ENCODE measurements at regions not wholly inside any gene's neighbourhood (a gene's known extent, or its start where the extent isn't known, plus 50 kb on each side); places are given as distances from the start of the nearest gene placed in this dataset.
A peak's percentile ranks its signal among the peaks of the same experiment; 100 is the strongest.

GRCh38 chr3:161848376-161848775, 351.8 kb downstream of the OTOL1 start:
- H3K4me1 Mint-ChIP-seq (ENCODE audit: low read depth): no peaks in the 10 kb centered on the region
- no peak for DNase-seq
- no peaks in the 10 kb centered on the region for H3K9me3 Mint-ChIP-seq
- intact Hi-C loops (cut with micrococcal nuclease): no loop called here
- H3K27ac Mint-ChIP-seq: no peak overlapping the region
- H3K27me3 Mint-ChIP-seq: no peaks in the 10 kb centered on the region
- H3K4me3 Mint-ChIP-seq: no peak overlapping the region
- H3K36me3 Mint-ChIP-seq (ENCODE audit: low read depth): no peaks in the 10 kb centered on the region
- no peak for ATAC-seq
- ChIA-PET CTCF (no interaction called here), POLR2A (no interaction called here)
- TF ChIP-seq CTCF (IDR thresholded peaks at IDR 0.05): no peak

- Mint-ChIP-seq H3K4me3 (no peak overlapping the region), H3K9me3 (no peaks in the 10 kb centered on the region), H3K36me3 (ENCODE audit: low read depth) (no peaks in the 10 kb centered on the region), H3K27me3 (no peaks in the 10 kb centered on the region), H3K4me1 (ENCODE audit: low read depth) (no peaks in the 10 kb centered on the region), H3K27ac (no peak overlapping the region)
- intact Hi-C loops (cut with micrococcal nuclease): no loop called here
- ChIA-PET POLR2A (no interaction called here), CTCF (interaction anchor here (0.9 to 1.0 kb wide), 2 partner anchors 13 to 19 kb away, joined by 3 read pairs; no protein-coding TSS in a partner anchor)
- peak; percentile 49 for TF ChIP-seq CTCF (IDR thresholded peaks at IDR 0.05)
- ATAC-seq (peak; percentile 47), DNase-seq (peak; percentile 58)
Observed at GRCh38 chr3:161851941-161852566, 355.4 kb downstream of the OTOL1 start.

GRCh38 chr3:161852744-161853143, 356.1 kb downstream of the OTOL1 start:
- no peaks in the 10 kb centered on the region for H3K9me3 Mint-ChIP-seq
- no peaks in the 10 kb centered on the region for H3K36me3 Mint-ChIP-seq (ENCODE audit: low read depth)
- ChIA-PET CTCF (interaction anchor here (0.9 to 1.0 kb wide), 2 partner anchors 12 to 18 kb away, joined by 3 read pairs; no protein-coding TSS in a partner anchor), POLR2A (no interaction called here)
- H3K27me3 Mint-ChIP-seq: no peaks in the 10 kb centered on the region
- no peak overlapping the region for H3K4me3 Mint-ChIP-seq
- no peak for TF ChIP-seq CTCF (IDR thresholded peaks at IDR 0.05)
- intact Hi-C loops (cut with micrococcal nuclease): no loop called here
- H3K4me1 Mint-ChIP-seq (ENCODE audit: low read depth): no peaks in the 10 kb centered on the region
- H3K27ac Mint-ChIP-seq: no peak overlapping the region
- DNase-seq: no peak
- no peak for ATAC-seq

GRCh38 chr3:161854232-161854771, 357.7 kb downstream of the OTOL1 start:
- no peaks in the 10 kb centered on the region for H3K36me3 Mint-ChIP-seq (ENCODE audit: low read depth)
- ATAC-seq: no peak
- H3K9me3 Mint-ChIP-seq: no peaks in the 10 kb centered on the region
- no peak for TF ChIP-seq CTCF (IDR thresholded peaks at IDR 0.05)
- POLR2A ChIA-PET: no interaction called here
- intact Hi-C loops (cut with micrococcal nuclease): no loop called here
- H3K4me3 Mint-ChIP-seq: no peak overlapping the region
- no peak overlapping the region for H3K27ac Mint-ChIP-seq
- DNase-seq: peak; percentile 43
- no peaks in the 10 kb centered on the region for H3K27me3 Mint-ChIP-seq
- CTCF ChIA-PET: interaction anchor here (1.2 to 2.3 kb wide), 2 partner anchors 13 to 101 kb away, joined by 3 to 8 read pairs; no protein-coding TSS in a partner anchor
- no peaks in the 10 kb centered on the region for H3K4me1 Mint-ChIP-seq (ENCODE audit: low read depth)

GRCh38 chr3:161859057-161859456, 362.4 kb downstream of the OTOL1 start:
- no peaks in the 10 kb centered on the region for H3K27me3 Mint-ChIP-seq
- ATAC-seq (no peak), DNase-seq (no peak)
- no peaks in the 10 kb centered on the region for H3K9me3 Mint-ChIP-seq
- intact Hi-C loops (cut with micrococcal nuclease): no loop called here
- ChIA-PET POLR2A (no interaction called here), CTCF (no interaction called here)
- H3K4me3 Mint-ChIP-seq: no peak overlapping the region
- no peak for TF ChIP-seq CTCF (IDR thresholded peaks at IDR 0.05)
- H3K36me3 Mint-ChIP-seq (ENCODE audit: low read depth): no peaks in the 10 kb centered on the region
- no peak overlapping the region for H3K27ac Mint-ChIP-seq
- H3K4me1 Mint-ChIP-seq (ENCODE audit: low read depth): no peaks in the 10 kb centered on the region
